ENCODE measurements at regions not wholly inside any gene's neighbourhood (a gene's known extent, or its start where the extent isn't known, plus 50 kb on each side); places are given as distances from the start of the nearest gene placed in this dataset. TPM values are rescaled to one million over a fixed set of nuclear protein-coding genes. Genes with fewer than 3 reads are reported as not detected.

Small RNA genes in the stretch of these regions (small RNA-seq; reads per million reads assigned to genes)
- not detected for gene RF00019 (ENCODE audit: low replicate concordance)
